ENCODE measurements at regions not wholly inside any gene's neighbourhood (a gene's known extent, or its start where the extent isn't known, plus 50 kb on each side); places are given as distances from the start of the nearest gene placed in this dataset.
"Not testable (repeated sequence)": the region's sequence is repeated elsewhere in the genome, so short reads cannot be mapped to it uniquely, and the experiment has no call there.

- Histone ChIP-seq H3K9me3 (peaks cover 0 to under 1% (median 0%) of the 10 kb centered on the region in 3 donors), H3K4me1 (no peaks in the 10 kb centered on the region), H3K36me3 (no peaks in the 10 kb centered on the region), H3K27me3 (no peaks in the 10 kb centered on the region), H3K27ac (no peak overlapping the region), H3K4me3 (no peak overlapping the region)
- TF ChIP-seq POLR2A (IDR thresholded peaks at IDR 0.05), result no peak
- TF ChIP-seq, protein P1, sequence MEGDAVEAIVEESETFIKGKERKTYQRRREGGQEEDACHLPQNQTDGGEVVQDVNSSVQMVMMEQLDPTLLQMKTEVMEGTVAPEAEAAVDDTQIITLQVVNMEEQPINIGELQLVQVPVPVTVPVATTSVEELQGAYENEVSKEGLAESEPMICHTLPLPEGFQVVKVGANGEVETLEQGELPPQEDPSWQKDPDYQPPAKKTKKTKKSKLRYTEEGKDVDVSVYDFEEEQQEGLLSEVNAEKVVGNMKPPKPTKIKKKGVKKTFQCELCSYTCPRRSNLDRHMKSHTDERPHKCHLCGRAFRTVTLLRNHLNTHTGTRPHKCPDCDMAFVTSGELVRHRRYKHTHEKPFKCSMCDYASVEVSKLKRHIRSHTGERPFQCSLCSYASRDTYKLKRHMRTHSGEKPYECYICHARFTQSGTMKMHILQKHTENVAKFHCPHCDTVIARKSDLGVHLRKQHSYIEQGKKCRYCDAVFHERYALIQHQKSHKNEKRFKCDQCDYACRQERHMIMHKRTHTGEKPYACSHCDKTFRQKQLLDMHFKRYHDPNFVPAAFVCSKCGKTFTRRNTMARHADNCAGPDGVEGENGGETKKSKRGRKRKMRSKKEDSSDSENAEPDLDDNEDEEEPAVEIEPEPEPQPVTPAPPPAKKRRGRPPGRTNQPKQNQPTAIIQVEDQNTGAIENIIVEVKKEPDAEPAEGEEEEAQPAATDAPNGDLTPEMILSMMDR (IDR thresholded peaks at IDR 0.05), result no peak
- no peak for DNase-seq
- intact Hi-C loops (cut with DNase I), result no loop called here
- 82 to 85% methylated on average over 3 of the region's 4 CpGs for WGBS, 2 donors
Measured at GRCh38 chr3:118144919-118145318, 889.7 kb downstream of the IGSF11 start.

- Histone ChIP-seq H3K27ac (no peak overlapping the region), H3K36me3 (no peaks in the 10 kb centered on the region), H3K4me3 (no peak overlapping the region), H3K4me1 (no peaks in the 10 kb centered on the region), H3K9me3 (peaks cover 0 to 14% (median 0%) of the 10 kb centered on the region in 3 donors), H3K27me3 (no peaks in the 10 kb centered on the region)
- 74 to 84% methylated on average over 6 of the region's 6 CpGs for WGBS, 2 donors
- TF ChIP-seq, protein P1 (IDR thresholded peaks at IDR 0.05), result no peak
- TF ChIP-seq POLR2A (IDR thresholded peaks at IDR 0.05), result no peak
- DNase-seq, result no peak
- intact Hi-C loops (cut with DNase I), result no loop called here
Measured at GRCh38 chr3:118146658-118147375, 887.8 kb downstream of the IGSF11 start.

DNA sequence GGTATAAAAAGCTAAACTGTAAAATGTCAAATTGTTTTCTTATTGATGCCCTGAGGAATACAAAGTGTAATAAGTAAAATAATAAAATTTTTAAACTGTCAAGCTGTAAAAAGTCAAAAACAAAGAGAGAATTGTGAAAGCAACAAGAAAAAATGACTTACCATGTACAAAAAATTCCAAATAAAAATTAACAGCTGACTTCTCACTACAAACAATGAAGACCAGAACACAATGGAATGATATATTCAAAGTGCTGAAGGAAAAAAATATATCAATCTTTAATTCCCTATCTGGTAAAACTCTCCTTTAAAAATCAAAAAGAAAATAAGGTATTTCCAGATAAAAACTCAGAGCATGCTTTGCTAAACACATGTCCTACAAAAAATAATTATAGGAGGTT, 883.5 kb downstream of the IGSF11 start:
- Histone ChIP-seq H3K4me3 (no peak overlapping the region), H3K27ac (no peak overlapping the region), H3K27me3 (no peaks in the 10 kb centered on the region), H3K9me3 (peaks cover 0 to 18% (median 0%) of the 10 kb centered on the region in 3 donors), H3K36me3 (no peaks in the 10 kb centered on the region), H3K4me1 (no peaks in the 10 kb centered on the region)
- TF ChIP-seq POLR2A (IDR thresholded peaks at IDR 0.05), result no peak
- TF ChIP-seq, protein P1 (IDR thresholded peaks at IDR 0.05), result no peak
- DNase-seq, result no peak
- intact Hi-C loops (cut with DNase I), result no loop called here

DNA sequence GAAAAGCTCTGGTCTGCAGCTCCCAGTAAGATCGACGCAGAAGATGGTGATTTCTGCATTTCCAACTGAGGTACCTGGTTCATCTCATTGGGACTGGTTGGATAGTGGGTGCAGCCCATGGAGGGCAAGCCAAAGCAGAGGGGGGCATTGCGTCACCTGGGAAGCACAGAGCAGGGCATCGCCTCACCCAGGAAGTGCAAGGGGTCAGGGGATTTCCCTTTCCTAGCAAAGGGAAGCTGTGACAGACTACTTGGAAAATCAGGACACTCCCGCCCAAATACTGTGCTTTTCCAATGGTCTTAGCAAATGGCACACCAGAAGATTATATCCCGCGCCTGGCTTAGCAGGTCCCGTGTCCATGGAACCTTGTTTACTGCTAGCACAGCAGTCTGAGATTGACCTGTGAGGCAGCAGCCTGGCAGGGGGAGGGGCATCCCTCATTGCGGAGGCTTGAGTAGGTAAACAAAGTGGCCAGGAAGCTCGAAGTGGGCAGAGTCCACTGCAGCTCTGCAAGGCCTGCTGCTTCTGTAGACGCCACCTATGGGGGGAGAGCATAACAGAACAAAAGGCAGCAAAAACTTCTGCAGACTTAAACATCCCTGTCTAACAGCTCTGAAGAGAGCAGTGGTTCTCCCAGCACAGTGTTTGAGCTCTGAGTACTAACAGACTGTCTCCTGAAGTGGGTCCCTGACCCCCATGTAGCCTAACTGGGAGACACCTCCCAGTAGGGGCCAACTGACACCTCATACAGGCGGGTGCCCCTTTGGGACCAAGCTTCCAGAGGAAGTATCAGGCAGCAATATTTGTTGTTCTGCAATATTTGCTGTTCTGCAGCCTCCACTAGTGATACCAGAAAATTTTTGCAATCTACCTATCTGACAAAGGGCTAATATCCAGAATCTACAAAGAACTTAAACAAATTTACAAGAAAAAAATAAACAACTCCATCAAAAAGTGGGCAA, 871.7 kb downstream of the IGSF11 start:
- DNase-seq; H3K27me3 ChIP-seq; H3K4me3 ChIP-seq; H3K9me3 ChIP-seq; H3K36me3 ChIP-seq; H3K27ac ChIP-seq; H3K4me1 ChIP-seq; intact Hi-C loops (cut with DNase I): not testable (repeated sequence)
- 78% methylated on average over 7 to 12 of the region's 12 CpGs for WGBS, 2 donors

DNA sequence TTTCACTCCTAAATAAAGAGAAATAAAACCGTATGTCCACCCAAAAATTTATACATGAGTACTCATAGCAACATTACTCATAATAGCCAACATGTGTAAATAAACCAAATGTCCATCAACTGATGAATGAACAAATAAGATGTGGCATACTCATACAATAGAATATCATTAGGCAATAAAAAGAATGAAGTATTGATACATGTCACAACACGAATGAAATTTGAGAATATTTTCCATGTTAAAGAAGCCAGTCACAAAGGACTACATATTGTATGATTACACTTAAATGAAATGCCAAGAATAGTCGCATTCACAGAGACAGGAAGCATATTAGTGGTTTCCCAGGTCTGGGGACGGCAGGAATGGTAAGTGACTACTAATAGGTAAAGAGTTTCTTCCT, 869.2 kb downstream of the IGSF11 start:
- no peak overlapping the region for H3K4me3 ChIP-seq
- no peak for TF ChIP-seq POLR2A (IDR thresholded peaks at IDR 0.05)
- TF ChIP-seq, protein P1 (IDR thresholded peaks at IDR 0.05), result no peak
- no peaks in the 10 kb centered on the region for H3K27me3 ChIP-seq
- H3K9me3 ChIP-seq, result no peaks in the 10 kb centered on the region
- WGBS, 2 donors, result 34 to 43% methylated on average over 4 of the region's 4 CpGs
- no peaks in the 10 kb centered on the region for H3K36me3 ChIP-seq
- no peak overlapping the region for H3K27ac ChIP-seq
- H3K4me1 ChIP-seq, result no peaks in the 10 kb centered on the region
- no peak for DNase-seq
- intact Hi-C loops (cut with DNase I), result no loop called here
